Osteoblast (primary cell): ENCODE measurements at regions not wholly inside any gene's neighbourhood (a gene's known extent, or its start where the extent isn't known, plus 50 kb on each side); places are given as distances from the start of the nearest gene placed in this dataset.
A peak's percentile ranks its signal among the peaks of the same experiment; 100 is the strongest.

ENCODE experiments used
- DNase-seq: peaks from one replicate; pipeline ENCODE4 v3.0.0; 2011; ENCODE audit warnings: low spot score, mixed read lengths; ENCODE audit not compliant: insufficient read length; ENCODE audit errors: missing footprints
- H2AFZ ChIP-seq: 2 replicates; pipeline ENCODE4 v1.6.0; 2011; ENCODE audit warnings: mild to moderate bottlenecking, low read length
- H3K27ac ChIP-seq: 2 replicates; pipeline ENCODE4 v1.5.1; 2011; ENCODE audit warnings: mild to moderate bottlenecking, low read depth, low read length, moderate library complexity
- H3K27me3 ChIP-seq: 2 replicates; pipeline ENCODE4 v1.6.0; 2012; ENCODE audit warnings: mild to moderate bottlenecking, control low read depth, inconsistent platforms, low read length, moderate library complexity; ENCODE audit not compliant: insufficient read depth
- H3K36me3 ChIP-seq: 2 replicates; pipeline ENCODE4 v1.5.1; 2011; ENCODE audit warnings: mild to moderate bottlenecking, low read length, control low read depth, moderate library complexity; ENCODE audit not compliant: insufficient read depth
- H3K4me1 ChIP-seq: 2 replicates; pipeline ENCODE4 v1.5.1; 2011; ENCODE audit warnings: mild to moderate bottlenecking, low read length, control low read depth, moderate library complexity; ENCODE audit not compliant: insufficient read depth
- H3K4me2 ChIP-seq: 2 replicates; pipeline ENCODE4 v1.6.0; 2011; ENCODE audit warnings: mild to moderate bottlenecking, low read length; ENCODE audit not compliant: insufficient read depth
- H3K4me3 ChIP-seq: fragments of 200-600 bp; sonication (generic); 3 replicates; pipeline ENCODE4 v1.5.1; 2012; ENCODE audit warnings: mild to moderate bottlenecking, low read length, inconsistent platforms; ENCODE audit not compliant: insufficient read depth
- H3K79me2 ChIP-seq: 2 replicates; pipeline ENCODE4 v1.6.0; 2012; ENCODE audit warnings: mild to moderate bottlenecking, low read length, control low read depth, inconsistent platforms; ENCODE audit not compliant: insufficient read depth
- H3K9me3 ChIP-seq: 2 replicates; pipeline ENCODE4 v1.5.1; 2011; ENCODE audit warnings: low read depth, low read length, control low read depth
- H4K20me1 ChIP-seq: 2 replicates; pipeline ENCODE4 v1.6.0; 2012; ENCODE audit warnings: mild to moderate bottlenecking, low read length, control low read depth; ENCODE audit not compliant: insufficient read depth
- CTCF ChIP-seq: IDR thresholded peaks from 2 replicates; pipeline ENCODE4 v1.5.1; 2011; ENCODE audit warnings: mild to moderate bottlenecking, low read depth, low read length, moderate library complexity; ENCODE audit errors: extremely low read depth

- Histone ChIP-seq H3K4me1 (peaks cover 6% of the 10 kb centered on the region), H2AFZ (no peak overlapping the region), H3K9me3 (no peaks in the 10 kb centered on the region), H3K27ac (no peak overlapping the region), H3K79me2 (no peaks in the 10 kb centered on the region), H3K27me3 (no peaks in the 10 kb centered on the region), H3K4me2 (no peak overlapping the region), H3K4me3 (no peak overlapping the region), H4K20me1 (no peaks in the 10 kb centered on the region), H3K36me3 (no peaks in the 10 kb centered on the region)
- peak; percentile 64 for DNase-seq
- TF ChIP-seq CTCF: no peak
These were observed 198.4 kb upstream of the SNX2 start for GRCh38 chr5:122576256-122577016.

- Histone ChIP-seq H3K4me1 (peaks cover 6% of the 10 kb centered on the region), H2AFZ (no peak overlapping the region), H3K27me3 (peaks cover 4% of the 10 kb centered on the region), H3K79me2 (no peaks in the 10 kb centered on the region), H3K27ac (no peak overlapping the region), H4K20me1 (no peaks in the 10 kb centered on the region), H3K36me3 (no peaks in the 10 kb centered on the region), H3K4me2 (no peak overlapping the region), H3K9me3 (no peaks in the 10 kb centered on the region), H3K4me3 (no peak overlapping the region)
- no peak for DNase-seq
- no peak for TF ChIP-seq CTCF
These were observed 193.3 kb upstream of the SNX2 start for GRCh38 chr5:122581629-122582028.

GRCh38 chr5:122584411-122585300 is 190.2 kb upstream of the SNX2 start:
- no peaks in the 10 kb centered on the region for H4K20me1 ChIP-seq
- peaks cover 4% of the 10 kb centered on the region for H3K27me3 ChIP-seq
- H3K36me3 ChIP-seq: no peaks in the 10 kb centered on the region
- H2AFZ ChIP-seq: no peak overlapping the region
- DNase-seq: peak; percentile 23
- no peak for TF ChIP-seq CTCF
- H3K79me2 ChIP-seq: no peaks in the 10 kb centered on the region
- H3K27ac ChIP-seq: no peak overlapping the region
- H3K4me3 ChIP-seq: no peak overlapping the region
- H3K9me3 ChIP-seq: no peaks in the 10 kb centered on the region
- H3K4me2 ChIP-seq: no peak overlapping the region
- H3K4me1 ChIP-seq: peaks cover 6% of the 10 kb centered on the region

GRCh38 chr5:122585371-122585770 is 189.5 kb upstream of the SNX2 start:
- H3K4me3 ChIP-seq: no peak overlapping the region
- no peaks in the 10 kb centered on the region for H3K36me3 ChIP-seq
- no peaks in the 10 kb centered on the region for H4K20me1 ChIP-seq
- no peak for DNase-seq
- H3K27me3 ChIP-seq: peaks cover 4% of the 10 kb centered on the region
- no peak for TF ChIP-seq CTCF
- peaks cover 6% of the 10 kb centered on the region for H3K4me1 ChIP-seq
- H2AFZ ChIP-seq: no peak overlapping the region
- no peak overlapping the region for H3K4me2 ChIP-seq
- H3K27ac ChIP-seq: no peak overlapping the region
- H3K9me3 ChIP-seq: no peaks in the 10 kb centered on the region
- no peaks in the 10 kb centered on the region for H3K79me2 ChIP-seq
